ACHN (cell line): ENCODE measurements at regions not wholly inside any gene's neighbourhood (a gene's known extent, or its start where the extent isn't known, plus 50 kb on each side); places are given as distances from the start of the nearest gene placed in this dataset.

Experiments used
- DNase-seq: peaks from one replicate; pipeline ENCODE4 v3.0.0-alpha.2; 2015
- in situ Hi-C: cut with HindIII; loops from 2 replicates; pipeline ENCODE4 v1.10.0; 2017; ENCODE audit warnings: low sequenced_read_pairs, low pct_ligation_motif_present, low pct_unique_long_range_greater_than_20kb

DNA sequence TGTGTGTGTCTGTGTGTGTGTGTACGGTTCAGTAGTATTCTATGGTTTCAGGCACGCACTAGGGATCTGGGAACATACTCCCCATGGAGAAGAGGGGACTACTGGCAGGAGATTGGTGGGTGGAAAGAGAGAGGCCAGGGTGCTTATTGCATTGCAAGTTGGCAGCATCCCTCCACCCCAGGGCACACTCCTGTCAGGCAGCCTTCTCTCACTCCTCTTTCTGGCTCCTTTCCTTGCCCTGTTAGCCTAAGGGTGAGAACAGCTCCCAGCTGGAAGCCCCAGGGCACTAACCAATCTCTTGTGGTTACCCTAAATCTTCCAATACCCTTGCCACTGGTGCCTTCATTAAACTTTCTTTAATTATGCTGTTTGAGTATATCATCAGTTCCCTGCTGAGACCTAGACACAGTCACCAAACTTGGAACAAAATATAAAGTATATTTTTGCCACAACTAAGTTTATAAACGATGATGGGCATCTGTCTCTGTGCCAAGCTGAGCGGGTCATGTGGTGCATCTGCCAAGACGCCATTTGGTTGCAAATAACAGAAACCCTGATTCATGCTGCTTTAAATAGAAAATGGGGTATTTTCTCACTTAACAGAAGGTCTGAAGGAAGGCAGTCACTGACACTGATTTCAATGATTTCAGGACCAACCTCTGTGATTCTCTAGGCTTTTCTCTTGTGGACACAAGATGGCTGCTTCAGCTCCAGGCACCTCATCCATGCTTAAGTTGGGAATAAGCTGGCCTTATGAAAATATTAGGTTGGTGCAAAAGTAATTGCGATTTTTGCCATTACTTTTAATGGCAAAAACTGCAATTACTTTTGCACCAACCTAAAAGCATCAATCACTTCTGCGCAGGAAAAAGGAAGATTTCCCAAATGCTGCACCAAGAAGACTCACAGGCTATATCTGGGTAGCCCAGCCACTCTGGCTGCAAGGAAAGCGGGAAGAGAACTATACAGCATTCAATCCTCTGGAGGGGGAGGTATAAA, 476.9 kb upstream of the PROK2 start:
- no peak for DNase-seq
- in situ Hi-C loops, result no loop called here

DNA sequence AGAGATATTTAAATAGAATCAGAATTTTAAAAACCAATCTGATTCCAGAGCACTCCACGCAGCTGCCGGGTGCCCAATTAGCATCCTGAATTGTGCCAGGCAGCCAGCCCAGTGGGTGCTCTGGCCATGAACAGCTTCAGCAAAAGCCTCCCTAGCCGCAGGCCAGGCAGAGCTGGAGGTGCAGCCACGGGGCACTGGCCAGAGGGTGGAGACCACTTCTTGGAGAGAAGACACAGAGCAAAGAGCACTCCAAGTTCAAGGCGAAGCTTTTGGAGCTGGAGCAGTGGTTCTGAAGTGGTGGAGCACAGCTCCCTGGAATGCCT, 475.6 kb upstream of the PROK2 start:
- no peak for DNase-seq

DNA sequence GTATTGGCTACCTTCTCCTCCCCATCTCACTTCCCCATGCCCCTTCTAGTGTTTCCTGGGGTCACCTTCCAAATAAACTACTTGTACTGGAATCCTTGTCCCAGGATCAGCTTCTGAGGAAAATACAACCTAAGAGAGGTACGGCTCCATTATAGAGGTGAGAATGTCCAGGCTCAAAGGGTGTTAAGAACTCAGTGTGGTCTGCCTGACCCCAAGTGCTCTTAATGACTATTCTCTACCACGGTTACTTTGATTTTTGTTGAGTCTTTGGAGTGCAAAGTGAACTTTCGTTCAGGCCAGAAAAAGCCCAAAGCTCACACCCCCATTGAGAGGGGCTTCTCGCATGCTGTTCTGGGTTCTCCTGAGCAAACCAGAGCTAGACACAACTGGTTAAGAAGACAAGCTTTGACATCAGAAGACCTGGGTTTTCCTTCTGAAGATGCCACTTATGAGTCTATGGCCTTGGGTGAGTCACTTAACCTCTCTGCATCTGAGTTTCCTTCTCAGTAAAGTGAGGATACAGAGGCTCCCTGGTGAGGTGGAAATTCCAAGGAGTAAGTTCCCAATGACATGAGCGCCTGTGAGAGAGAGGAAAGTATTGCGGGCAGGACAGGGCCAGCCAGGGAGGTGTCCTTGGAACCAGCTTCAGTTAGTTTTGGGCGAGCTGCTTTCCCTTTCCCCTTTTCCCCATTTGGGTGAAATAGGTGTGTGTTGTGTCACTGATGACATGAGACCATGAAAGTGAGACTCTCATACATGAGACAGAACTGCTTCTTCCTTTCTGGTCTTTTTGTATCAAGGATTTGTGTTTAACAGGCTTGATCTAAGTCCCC, 475.0 kb upstream of the PROK2 start:
- no peak for DNase-seq
- in situ Hi-C loops, result no loop called here

More for the DNA sequence above, 475.6 kb upstream of the PROK2 start:
- in situ Hi-C loops, result no loop called here

DNA sequence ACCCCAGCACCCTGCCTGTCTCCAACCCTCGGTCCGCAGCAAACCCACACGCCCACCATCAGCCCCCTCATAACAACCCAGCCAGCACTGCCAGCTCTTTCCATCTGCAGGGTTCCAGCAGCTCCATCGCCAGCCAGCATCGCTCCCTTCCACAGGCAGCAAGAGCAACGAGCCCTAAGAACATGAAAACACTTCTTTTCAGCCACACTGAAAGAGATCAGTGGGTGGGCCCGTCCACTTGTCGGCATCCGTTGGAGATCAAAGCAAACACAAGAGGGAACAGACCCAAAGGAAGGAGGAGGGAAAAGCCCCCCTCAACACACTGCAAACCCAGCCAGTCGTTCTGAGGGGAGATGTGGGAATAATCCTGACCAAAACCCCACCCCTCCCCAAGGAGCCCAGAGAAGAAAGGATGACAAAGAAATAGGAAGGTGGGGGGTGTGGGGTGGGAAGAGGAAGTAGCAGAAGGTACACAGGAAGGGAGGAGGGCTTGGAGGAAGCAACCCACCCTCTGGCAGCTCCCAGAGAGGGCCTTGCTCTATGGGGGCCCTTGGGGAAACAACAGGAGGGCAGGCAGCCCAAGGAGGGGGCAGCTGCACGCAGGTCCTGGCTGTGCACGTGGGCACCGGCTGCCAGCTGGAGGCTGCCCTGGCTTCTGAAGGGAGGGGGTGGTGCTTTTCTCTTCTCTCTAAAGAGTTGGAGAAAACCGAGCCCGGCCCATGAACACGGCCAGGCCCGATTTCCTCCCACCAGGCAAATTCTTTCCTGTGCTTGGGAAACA, 473.6 kb upstream of the PROK2 start:
- no peak for DNase-seq
- in situ Hi-C loops, result no loop called here

DNA sequence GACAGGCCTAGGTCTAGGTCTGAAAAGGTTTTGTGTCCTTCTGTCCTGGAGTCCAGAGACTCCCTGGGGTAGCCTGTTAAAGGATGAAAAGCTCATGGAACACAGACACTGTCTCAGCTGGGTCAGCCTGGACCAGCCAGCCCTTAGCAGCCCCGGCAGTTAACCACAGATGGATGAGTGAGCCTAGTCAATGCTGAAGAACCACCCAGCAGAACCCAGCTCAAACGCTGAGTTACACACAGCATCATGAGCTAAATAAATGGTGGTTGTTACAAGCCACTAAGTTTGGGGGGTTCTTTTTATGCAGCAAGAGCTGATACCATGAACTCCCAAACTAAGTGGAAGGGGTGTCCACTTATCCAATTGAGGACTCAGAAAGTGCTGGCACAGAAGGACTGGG, 472.8 kb upstream of the PROK2 start:
- in situ Hi-C loops, result no loop called here
- no peak for DNase-seq

DNA sequence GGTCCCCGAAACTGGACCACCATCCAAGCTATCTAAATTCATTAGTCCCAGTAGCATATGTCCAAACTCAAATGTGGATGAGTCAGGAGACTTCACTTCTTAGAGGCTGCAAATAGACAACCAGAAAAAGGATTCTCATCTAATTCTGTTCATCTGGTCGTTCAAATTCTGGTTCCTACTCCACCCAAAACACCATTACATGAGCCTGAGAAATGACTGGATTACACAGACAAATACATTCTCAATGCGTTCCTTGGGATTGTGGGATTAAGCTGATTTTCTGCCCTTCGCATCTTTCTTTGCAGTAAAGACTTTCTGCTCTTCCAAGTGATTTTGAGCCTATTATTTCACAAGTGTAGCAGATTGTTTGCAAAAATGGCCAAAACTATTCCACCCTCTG, 472.3 kb upstream of the PROK2 start:
- in situ Hi-C loops, result no loop called here
- DNase-seq, result no peak

DNA sequence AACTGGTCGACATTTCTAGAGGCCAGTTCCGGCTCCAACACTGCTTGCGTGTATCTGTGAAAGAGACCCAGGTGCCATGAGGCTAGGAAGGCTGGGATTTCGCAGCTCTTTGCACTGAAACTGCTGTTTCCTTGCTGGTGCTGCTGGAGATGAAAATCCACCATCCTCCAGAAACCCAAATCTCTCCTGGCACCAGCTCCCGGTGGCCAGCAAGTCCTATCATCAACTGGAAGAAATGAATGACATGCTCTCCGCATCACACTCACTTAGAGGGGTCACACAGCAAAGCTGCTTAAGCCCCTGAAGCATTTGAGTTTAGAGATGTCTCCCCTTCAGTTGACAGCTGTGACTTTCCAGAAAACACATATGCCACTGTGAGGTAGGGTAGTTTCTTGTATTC, 471.8 kb upstream of the PROK2 start:
- in situ Hi-C loops, result no loop called here
- no peak for DNase-seq

DNA sequence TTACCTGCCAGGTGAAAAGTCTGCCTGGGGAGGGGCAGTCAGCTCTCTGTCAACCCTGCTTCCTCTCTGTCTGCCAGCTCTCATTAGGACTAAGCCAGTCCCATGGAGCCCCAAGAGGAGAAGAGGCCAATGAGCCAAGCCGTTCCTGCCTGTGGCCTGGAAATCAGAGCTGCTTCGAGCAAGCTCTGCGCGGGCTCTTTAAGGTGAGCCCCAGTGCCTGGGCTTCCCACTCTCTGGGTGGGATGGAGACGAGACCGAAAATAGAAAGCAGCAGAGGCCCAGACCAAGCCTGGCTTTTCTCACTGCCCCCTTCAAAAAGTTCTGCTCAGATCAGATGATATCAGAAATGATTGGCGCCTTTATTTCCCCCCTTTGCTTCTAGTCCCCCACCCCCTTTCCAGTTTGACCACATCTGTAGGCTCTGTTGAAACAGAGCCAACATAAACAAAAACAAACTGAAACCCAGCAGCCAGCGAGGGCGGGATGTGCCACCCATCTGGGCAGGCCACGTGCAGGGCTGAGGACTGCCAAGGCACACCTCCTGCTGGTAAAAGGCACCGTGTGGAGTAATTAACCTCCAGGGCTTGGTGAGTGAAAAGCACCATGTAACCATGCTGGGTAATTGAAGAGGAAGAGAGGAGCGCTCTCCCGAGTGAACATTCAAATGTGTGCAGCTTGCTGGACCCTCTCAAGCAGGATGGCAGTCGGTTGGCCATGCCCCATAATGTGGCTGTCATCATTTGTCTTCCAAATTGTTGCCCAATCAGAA, 471.0 kb upstream of the PROK2 start:
- in situ Hi-C loops, result no loop called here
- DNase-seq, result no peak

DNA sequence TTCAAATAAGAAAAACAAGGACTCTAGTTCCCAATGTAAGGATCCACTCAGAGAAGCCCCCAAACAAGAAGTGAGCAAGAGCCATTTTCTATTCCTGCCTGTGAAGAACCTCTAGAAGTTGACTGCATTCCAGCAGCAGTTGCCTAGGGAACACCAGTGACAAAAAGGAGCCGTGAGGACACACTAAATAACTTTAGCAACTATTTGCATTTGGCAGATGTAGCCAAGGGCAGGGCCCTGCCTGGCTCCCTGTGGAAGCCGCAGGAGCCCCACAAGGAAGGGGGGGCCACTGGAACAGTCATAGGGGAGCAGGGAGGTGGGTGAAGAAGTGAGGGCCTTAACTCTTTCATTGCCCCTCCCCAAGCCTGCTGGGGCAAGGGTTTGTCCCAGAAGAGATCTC, 470.2 kb upstream of the PROK2 start:
- no peak for DNase-seq
- in situ Hi-C loops, result no loop called here

DNA sequence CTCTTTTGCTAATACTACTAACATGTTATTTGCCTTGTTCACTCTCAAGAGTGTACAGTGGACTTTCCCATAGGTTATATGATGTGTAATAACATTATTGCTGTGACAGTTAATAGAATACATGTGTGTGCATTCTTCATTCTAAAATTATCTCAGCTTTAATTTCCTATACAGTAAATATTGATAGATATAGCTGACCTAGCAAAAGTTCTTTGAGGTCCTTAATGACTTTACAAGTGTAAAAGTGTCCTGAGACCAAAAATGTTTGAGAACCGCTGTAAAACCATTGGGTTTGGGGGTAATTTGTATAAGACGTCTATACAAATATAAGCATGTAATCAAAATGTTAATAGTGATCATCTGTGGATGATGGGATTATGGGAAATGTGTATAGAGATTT, 469.5 kb upstream of the PROK2 start:
- in situ Hi-C loops, result no loop called here
- no peak for DNase-seq

DNA sequence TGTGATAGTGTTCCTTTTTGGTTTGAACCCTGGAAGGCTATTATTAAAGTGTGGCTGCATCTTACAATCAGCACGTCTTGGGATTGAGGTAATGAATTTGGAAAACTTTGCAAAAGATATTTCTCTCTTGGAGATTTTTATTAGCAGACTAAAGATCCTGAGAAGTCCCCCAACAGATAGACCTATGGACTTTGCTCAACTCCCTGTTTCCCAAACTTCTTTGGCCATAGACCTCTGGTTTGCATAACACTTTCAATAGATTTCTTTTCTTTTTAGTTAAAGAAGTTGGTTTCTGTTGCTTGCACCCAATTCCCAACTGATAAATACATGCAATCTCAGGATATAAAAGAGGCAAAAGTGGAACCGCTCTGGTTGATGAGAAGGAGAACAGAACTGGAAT, 465.8 kb upstream of the PROK2 start:
- DNase-seq, result no peak
- in situ Hi-C loops, result no loop called here

DNA sequence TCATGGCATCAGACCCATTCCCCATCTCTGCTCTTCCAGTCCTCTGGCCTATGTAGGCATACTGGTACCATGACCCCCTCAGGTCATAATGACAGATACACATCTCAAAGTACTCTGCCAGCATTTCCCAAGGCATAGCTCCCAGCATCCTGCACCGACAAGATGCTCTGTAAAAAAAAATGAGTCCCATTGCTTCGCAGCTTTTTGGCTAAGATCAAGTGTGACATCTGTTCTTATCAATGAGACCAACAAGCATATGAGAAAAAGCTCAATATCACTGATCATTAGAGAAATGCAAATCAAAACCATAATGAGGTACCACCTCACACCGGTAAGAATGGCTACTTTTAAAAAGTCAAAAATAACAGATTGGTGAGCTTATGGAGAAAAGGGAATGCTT, 463.9 kb upstream of the PROK2 start:
- DNase-seq, result no peak

DNA sequence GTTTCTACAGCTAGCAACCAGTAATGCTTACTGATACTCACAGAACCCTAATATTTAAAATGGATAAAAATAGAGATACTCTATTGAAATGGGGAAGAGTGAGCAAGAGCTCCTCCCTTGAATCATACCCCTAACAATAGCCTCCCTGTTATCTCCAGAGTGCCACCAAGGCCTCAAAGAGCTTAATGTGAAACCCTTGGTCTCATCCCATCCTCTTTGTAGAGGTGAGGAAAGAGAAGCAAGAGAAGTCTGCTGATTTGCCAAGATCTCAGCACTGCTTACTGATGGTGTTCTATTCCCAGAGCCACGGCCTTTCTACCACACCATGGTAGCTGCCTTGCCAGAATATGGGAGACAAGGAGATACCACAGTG, 463.4 kb upstream of the PROK2 start:
- in situ Hi-C loops, result no loop called here
- DNase-seq, result no peak

More for the DNA sequence above, 463.9 kb upstream of the PROK2 start:
- in situ Hi-C loops, result no loop called here

DNA sequence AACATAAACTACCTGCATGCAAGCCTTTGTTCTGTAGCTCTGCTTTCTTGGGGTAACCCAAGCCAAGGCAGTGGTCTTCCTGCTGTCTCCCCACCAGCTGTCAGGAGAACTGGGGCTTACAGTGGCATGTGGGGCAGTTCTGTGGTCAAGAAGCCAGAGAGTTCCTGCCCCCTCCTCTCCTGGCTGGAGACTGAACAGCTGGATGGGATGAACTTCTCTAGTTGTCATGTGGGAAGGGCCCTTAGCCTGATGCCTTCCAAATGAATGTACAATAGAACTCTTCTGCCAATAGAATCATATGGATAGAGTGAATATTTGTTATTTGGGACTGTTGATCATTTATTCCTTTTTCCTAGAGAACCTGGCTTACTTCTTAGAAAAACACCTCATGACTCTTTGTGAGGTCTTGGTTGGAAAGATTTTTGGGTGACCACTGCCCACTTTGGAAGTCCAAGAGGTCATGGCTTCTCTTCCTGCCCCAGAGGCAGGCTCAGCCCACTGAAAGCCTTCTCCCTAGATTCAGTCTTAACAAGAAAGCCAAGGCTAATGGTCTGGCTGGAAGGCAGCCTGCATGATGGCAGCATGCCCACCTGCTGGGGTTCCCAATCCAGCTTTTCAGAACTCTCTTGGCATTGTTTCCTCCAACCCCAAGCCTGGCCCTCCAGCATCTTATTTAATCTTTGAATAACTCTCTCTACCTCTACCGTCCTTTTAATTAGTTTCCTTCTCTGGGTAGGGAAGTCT, 462.9 kb upstream of the PROK2 start:
- no peak for DNase-seq
- in situ Hi-C loops, result no loop called here

DNA sequence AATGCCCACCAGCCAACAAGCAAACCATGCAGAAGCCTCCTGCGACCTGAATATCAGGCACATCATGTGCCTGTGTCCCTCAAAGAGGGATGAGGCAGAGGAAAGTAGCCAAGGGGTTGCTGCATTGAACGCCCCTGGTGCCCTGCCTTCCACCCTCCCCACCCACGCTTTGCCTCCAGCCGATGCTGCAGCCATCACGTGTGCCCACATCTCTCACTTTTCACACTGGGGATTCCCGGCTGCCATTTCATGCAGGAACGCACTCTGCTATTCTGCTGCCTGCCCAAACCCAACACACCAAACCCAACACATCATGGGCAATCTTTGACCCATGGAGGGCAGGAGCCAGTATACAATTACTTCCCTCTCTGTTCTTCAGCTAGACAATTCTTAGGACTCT, 462.2 kb upstream of the PROK2 start:
- DNase-seq, result no peak
- in situ Hi-C loops, result no loop called here

DNA sequence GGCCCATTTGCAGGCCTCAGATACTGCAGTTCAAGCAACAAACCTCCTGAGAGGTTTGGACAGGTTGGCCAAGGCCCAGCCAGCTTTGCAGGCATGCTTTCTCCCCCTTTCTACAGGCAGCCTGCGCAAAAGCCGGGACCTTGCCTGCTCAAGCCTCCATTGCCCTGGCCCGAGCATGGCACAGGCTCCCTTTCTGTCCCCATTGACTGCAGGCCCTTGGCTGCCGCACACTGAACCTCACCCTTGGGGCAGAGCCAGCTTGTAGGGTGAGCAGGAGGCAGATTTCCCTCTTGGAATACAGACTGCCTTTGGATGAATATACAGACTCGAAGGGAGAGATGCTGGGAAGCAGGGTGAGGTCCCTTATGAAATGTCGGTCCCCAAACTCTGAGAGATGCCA, 461.7 kb upstream of the PROK2 start:
- no peak for DNase-seq
- in situ Hi-C loops, result no loop called here

DNA sequence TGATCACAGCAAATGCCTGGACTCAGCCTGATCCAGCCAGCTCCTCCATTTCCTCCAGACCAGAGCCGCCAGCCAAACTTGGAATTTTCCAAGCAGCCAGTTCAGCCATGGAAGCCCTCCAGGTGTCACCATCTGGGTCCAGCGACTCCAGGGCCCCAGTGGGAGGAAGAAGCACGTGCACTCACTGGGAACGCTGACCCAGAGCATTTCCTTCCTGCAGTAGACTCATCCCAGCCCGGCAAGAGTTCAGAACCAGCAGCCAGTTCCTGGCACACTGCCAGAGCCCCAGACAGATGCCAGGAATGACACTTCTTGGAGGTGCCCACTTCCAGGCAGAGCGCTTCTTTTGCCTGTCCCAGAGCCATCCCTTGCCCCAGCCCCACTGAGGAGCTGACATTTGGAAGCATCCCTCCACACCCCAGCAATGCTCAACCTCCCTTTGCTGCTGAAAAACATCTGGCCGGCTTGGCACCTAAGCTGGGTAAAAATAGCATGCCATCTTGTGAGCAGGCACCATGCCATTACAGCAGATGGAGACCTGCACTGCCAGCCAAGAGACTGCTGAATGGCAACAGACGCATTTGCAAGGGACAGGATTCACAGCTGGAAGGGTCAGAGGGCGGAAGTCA, 460.3 kb upstream of the PROK2 start:
- DNase-seq, result no peak
- in situ Hi-C loops, result no loop called here
